ENCODE measurements at regions not wholly inside any gene's neighbourhood (a gene's known extent, or its start where the extent isn't known, plus 50 kb on each side); places are given as distances from the start of the nearest gene placed in this dataset.

DNA sequence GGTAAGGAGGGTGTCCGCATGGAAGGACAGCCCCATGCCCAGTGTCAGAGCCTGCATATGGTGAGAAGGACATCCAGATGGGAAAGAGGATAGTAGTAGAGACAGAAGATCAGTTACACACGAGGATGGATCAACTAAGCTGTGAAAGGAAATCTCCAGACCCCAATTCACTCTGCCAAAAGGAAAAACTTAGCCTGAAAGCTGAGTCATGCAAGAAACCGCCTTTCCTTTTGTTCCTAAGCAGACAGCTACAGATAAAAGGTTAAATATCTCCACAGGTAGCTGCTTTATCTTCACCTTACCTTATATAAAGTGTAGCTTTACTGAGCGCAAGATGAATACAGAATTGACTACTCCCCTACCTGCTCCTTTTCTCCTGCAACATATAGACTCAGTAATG is 67.3 kb upstream of the LGALSL start:
- no peak for DNase-seq (ENCODE audit: low read depth)
- Histone ChIP-seq H3K4me3 (ENCODE audit: low read depth, low read length) (no peak overlapping the region), H3K36me3 (ENCODE audit: control insufficient read depth, insufficient read depth, low read length) (no peaks in the 10 kb centered on the region), H3K27me3 (ENCODE audit: control insufficient read depth, insufficient read depth, low read length) (no peaks in the 10 kb centered on the region)
- TF ChIP-seq, protein P1, sequence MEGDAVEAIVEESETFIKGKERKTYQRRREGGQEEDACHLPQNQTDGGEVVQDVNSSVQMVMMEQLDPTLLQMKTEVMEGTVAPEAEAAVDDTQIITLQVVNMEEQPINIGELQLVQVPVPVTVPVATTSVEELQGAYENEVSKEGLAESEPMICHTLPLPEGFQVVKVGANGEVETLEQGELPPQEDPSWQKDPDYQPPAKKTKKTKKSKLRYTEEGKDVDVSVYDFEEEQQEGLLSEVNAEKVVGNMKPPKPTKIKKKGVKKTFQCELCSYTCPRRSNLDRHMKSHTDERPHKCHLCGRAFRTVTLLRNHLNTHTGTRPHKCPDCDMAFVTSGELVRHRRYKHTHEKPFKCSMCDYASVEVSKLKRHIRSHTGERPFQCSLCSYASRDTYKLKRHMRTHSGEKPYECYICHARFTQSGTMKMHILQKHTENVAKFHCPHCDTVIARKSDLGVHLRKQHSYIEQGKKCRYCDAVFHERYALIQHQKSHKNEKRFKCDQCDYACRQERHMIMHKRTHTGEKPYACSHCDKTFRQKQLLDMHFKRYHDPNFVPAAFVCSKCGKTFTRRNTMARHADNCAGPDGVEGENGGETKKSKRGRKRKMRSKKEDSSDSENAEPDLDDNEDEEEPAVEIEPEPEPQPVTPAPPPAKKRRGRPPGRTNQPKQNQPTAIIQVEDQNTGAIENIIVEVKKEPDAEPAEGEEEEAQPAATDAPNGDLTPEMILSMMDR (IDR thresholded peaks at IDR 0.05; ENCODE audit: insufficient read depth, low read length, severe bottlenecking) = no peak
- no peak for FAIRE-seq

DNA sequence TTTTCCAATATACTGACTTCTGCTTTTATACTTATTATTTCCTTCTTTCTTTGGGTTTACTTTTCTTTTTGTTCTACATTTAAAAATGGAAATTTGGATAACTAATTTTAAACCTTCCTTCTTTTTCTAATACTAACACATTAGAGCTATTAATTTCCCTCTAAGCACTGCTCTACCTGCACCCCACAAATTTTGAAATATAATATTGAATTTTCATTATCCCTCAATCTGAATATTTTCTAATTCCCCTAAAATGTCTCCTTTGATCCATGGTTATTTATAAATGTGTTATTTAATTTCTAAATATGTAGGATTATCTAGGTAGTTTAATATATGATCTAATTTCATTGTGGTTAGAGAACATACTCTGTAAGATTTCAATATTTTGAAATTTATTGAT is 63.4 kb upstream of the LGALSL start:
- TF ChIP-seq, protein P1 (IDR thresholded peaks at IDR 0.05; ENCODE audit: insufficient read depth, low read length, severe bottlenecking) = no peak
- H3K27me3 ChIP-seq (ENCODE audit: control insufficient read depth, insufficient read depth, low read length) = no peaks in the 10 kb centered on the region
- no peak overlapping the region for H3K4me3 ChIP-seq (ENCODE audit: low read depth, low read length)
- H3K36me3 ChIP-seq (ENCODE audit: control insufficient read depth, insufficient read depth, low read length) = no peaks in the 10 kb centered on the region
- DNase-seq (ENCODE audit: low read depth) (no peak), FAIRE-seq (no peak)

DNA sequence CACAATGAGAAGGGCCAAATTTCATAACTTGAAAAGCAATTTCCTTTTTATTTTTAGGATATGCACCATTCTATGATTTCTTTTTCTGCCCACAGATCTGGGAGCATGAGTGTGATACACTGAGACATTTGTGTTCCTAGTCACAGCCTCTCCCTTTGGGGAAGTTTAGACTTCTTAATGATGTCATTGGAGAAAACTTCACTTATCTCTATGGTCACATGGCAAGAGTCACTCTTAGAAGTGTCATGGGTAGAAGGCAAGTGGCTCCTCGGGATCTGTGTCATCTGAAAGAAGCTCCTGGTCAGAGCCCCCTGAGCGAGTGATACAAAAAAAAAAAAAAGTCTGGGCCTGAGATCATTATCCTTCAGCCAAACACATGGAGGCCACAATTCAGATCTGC is 62.5 kb upstream of the LGALSL start:
- FAIRE-seq (no peak), DNase-seq (ENCODE audit: low read depth) (peak; percentile 41)
- Histone ChIP-seq H3K27me3 (ENCODE audit: control insufficient read depth, insufficient read depth, low read length) (no peaks in the 10 kb centered on the region), H3K36me3 (ENCODE audit: control insufficient read depth, insufficient read depth, low read length) (no peaks in the 10 kb centered on the region), H3K4me3 (ENCODE audit: low read depth, low read length) (no peak overlapping the region)
- TF ChIP-seq, protein P1 (IDR thresholded peaks at IDR 0.05; ENCODE audit: insufficient read depth, low read length, severe bottlenecking) = no peak

DNA sequence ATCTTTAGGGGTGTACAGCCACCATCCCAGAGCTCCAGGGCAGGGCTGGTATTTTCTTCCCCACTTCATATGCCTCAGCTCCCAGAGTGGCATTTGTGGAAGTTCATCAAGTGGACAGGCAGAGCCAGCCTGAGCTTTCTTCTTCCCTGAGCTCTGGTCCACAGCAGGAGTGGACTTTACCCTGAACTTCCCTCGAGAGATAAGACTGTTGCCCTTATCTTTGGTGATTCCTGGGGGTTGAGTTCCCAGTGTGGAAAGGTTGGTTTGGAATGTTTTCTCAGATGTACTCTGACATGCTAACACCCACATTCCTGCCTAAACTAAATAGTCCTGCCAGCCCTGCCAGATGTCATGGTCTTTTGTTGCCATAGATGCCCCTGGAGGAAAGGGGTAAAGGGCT is 62.0 kb upstream of the LGALSL start:
- Histone ChIP-seq H3K36me3 (ENCODE audit: control insufficient read depth, insufficient read depth, low read length) (no peaks in the 10 kb centered on the region), H3K27me3 (ENCODE audit: control insufficient read depth, insufficient read depth, low read length) (no peaks in the 10 kb centered on the region), H3K4me3 (ENCODE audit: low read depth, low read length) (no peak overlapping the region)
- TF ChIP-seq, protein P1 (IDR thresholded peaks at IDR 0.05; ENCODE audit: insufficient read depth, low read length, severe bottlenecking) = no peak
- no peak for FAIRE-seq
- no peak for DNase-seq (ENCODE audit: low read depth)

DNA sequence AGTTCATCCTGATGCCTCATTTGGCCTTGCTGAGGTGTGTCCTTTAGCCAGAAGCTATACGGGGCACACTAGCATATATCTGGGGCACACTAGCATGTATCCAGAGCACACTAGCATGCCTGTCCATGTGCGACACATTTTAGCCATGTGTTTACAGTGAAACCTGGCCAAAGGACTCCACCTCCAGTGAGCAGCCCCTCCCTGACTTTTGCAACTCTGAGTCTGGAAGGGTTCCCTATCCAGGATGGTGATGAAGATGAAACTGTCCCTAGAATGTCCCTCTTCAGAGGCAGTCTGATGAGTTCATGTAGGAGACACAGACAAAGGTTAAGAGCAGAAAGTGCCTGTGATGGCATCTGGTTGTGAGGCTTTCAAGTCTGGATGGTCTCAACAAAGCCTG is 61.4 kb upstream of the LGALSL start:
- FAIRE-seq (no peak), DNase-seq (ENCODE audit: low read depth) (no peak)
- TF ChIP-seq, protein P1 (IDR thresholded peaks at IDR 0.05; ENCODE audit: insufficient read depth, low read length, severe bottlenecking) = no peak
- Histone ChIP-seq H3K36me3 (ENCODE audit: control insufficient read depth, insufficient read depth, low read length) (no peaks in the 10 kb centered on the region), H3K27me3 (ENCODE audit: control insufficient read depth, insufficient read depth, low read length) (no peaks in the 10 kb centered on the region), H3K4me3 (ENCODE audit: low read depth, low read length) (no peak overlapping the region)

DNA sequence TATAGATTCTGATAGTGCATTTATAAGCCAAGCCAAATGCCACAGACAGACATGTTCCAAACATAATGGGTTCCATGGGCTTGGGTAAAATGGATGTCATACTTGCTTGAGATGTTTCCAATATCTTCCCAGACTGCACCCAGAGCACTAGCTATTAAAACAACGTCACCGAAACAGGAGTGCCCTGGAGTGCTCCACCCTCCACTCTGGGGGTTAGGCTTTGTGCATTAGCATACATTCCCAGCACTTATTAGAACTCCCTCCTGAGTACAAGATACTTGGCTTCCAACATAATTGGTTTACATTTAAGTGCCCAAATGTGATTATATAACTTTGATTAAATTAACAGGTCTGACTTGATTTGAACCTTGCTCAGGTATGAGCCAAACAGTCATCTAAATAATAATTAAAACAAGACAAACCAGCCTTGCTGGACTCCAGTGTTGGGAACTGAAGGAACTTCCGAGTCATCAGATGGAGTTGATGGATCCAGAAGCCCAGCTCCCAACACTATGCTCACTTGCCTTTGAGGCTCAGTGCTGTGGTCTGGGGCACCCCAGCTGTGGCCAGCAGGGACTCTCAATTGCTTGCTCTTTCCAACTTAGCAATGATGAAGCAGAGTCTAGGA is 60.5 kb upstream of the LGALSL start:
- no peak overlapping the region for H3K4me3 ChIP-seq (ENCODE audit: low read depth, low read length)
- TF ChIP-seq, protein P1 (IDR thresholded peaks at IDR 0.05; ENCODE audit: insufficient read depth, low read length, severe bottlenecking) = no peak
- H3K27me3 ChIP-seq (ENCODE audit: control insufficient read depth, insufficient read depth, low read length) = no peaks in the 10 kb centered on the region
- FAIRE-seq = no peak
- DNase-seq (ENCODE audit: low read depth) = peak; percentile 50
- no peaks in the 10 kb centered on the region for H3K36me3 ChIP-seq (ENCODE audit: control insufficient read depth, insufficient read depth, low read length)
